GM18861 (cell line): ENCODE measurements at regions not wholly inside any gene's neighbourhood (a gene's known extent, or its start where the extent isn't known, plus 50 kb on each side); places are given as distances from the start of the nearest gene placed in this dataset.

Experiments
- ATAC-seq: cut with Tn5 transposase; IDR thresholded peaks from one replicate; pipeline ENCODE4 v1.9.1; 2021; ENCODE audit not compliant: unreplicated experiment

GRCh38 chr4:54359919-54360650, 131.0 kb downstream of the PDGFRA start:
- no peak for ATAC-seq

DNA sequence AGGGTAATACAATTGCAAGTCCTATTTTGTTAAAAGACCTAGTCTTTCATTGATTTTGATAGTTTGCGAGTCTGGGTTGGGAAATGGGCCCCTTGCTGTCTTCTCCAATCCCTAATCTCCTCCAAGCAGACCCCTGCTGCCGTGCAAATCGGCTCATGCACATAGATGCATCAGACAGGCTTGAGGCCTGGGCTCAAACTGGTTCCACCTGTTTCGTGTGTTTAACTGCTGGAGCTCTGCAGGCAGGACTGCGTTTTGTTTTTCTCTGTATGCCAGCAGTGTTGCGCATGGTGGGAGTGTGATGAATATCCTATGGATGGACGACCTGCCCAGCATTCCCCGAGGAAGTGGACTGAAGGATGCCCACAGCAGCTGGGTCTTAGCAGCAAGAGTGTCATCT, 133.9 kb downstream of the PDGFRA start:
- no peak for ATAC-seq

DNA sequence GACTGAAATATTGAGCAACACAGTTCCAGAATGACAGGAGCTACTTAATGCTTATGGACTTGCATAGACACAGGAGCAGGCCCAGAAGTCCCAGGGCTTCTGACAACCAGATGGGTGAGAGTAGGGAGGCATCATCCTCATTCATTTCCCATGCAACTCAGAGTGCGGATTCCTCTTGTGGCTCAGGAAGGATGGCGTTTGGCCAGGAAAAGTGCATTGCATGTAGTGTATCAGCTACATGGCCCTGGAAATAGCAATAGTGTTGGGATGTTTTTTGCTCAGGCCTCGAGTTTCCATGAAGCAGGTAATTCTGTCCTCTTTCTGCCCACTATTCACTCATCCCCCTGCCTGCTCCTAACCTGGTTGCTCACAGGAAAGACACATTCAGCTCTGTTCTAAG, 136.6 kb downstream of the PDGFRA start:
- no peak for ATAC-seq

DNA sequence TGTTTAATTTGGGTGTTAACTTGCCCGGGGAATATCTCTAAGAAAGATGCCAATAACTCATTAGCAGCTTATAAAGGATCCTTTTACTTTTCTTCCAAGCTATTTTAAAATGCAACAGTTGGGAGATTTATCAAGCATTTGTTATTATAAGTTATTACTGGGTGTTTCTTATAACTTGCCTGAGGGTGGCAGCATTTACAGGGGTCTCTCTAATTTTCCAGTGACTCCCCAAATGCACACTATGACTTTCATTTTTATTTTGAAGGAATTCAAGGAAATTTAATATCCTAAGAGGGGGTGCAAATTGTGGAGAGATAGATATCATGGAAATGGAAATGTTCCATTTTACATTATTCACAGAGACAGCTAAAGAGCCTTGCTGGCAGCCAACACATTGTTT, 138.0 kb downstream of the PDGFRA start:
- no peak for ATAC-seq

DNA sequence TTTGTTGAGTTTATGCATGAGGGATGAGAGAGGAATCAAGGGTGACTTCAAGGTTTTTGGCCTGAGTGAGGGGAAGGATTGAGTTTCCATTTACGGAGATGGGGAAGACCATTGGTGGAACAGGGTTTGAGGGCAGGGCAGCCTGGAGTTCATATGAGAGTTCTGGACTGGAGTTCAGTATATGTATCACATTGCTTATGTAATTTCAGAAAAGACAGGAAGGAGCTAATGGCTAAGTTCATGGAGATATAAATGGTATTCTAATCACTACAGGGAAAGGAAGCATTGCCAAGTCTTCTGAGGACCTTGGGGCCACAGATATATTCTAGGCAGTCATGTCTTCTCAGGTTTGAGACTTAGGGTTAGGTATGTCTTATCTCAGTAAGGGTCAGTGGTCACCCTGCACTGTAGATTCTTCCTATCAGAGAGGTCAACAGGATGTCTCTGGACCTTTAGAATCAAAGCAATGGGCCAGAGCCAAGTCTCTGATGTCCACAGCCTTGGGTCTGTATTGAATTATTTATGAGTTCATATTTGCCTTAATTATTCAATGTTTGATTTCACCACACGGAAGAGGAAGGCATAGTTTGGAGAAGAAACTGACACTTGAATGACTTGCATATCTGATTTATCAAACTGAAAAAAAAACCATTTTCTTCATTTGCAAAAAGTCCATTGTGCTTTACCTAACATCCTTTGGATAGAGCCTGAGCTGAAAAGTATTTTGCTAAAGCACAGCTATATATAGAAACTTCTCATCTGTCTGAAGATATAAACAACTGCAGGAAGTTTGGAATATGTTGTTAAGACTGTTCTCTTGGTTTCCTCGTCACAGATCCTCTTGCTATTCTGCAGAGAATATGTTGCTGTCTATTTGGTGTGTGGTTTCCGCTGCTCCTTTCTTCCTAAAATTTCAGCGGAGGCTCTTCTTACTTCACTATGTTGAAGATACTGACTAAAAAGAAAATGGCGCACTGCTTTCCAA, 139.5 kb downstream of the PDGFRA start:
- no peak for ATAC-seq

GRCh38 chr4:54371173-54371572, 142.1 kb downstream of the PDGFRA start:
- ATAC-seq: no peak

DNA sequence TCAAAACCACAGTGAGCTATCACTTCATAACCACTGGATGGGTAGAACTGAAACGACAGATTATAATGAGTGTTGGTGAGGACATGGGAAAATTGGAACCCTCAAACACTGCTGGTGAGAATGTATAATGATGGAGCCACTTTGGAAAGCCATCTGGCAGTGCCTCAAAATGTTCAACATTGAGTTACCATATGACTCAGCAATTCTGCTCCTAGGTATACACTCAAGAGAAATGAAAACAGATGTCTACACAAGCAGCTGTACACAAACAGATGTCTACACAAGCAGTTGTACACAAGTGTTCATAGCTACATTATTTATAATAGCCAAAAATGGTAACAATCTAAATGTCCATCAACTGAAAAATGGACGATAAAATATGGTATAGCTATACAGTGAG, 143.9 kb downstream of the PDGFRA start:
- no peak for ATAC-seq

GRCh38 chr4:54373718-54374210, 144.7 kb downstream of the PDGFRA start:
- no peak for ATAC-seq

DNA sequence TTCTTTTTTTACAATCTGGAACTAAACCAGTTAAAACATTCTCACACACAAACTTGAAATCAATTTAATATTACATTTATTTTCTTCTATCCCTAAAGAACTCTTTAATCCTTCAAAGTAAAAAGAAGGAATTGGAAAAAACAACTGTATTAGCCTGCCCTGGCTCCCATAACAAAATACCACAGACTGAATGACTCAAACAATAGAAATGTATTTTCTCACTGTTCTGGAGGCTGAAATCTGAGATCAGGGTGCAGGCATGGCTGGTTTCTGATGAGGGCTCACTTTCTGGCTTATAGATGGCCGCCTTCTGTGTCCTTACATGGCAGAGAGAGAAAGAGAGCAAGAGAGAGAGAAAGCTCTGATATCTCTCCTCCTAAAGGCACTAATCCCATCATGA, 149.4 kb downstream of the PDGFRA start:
- no peak for ATAC-seq

- ATAC-seq: no peak
These were observed 155.1 kb downstream of the PDGFRA start for GRCh38 chr4:54384152-54384551.

DNA sequence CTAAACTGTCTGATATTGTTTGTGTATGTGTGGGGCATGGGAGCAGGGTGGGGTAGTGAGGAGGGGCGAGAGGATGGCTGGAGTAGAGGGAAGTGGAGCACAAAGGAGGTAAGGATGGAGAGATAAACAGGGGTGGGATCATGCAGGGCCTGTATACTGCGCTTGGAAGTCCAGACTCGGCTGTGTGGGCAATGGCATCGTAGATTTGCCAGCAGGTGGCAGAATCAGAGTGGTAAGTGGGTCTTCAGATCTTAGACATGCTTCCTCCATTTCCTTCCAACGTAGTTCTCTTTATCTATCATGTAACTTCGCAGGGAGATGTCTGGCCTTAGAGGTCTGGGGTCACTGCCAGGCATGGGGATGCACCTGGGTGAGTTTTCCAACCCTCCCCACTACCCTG, 155.5 kb downstream of the PDGFRA start:
- no peak for ATAC-seq

- no peak for ATAC-seq
These were observed 157.1 kb downstream of the PDGFRA start for GRCh38 chr4:54386042-54386669.

- no peak for ATAC-seq
These were observed 157.6 kb downstream of the PDGFRA start for GRCh38 chr4:54386693-54387092.

DNA sequence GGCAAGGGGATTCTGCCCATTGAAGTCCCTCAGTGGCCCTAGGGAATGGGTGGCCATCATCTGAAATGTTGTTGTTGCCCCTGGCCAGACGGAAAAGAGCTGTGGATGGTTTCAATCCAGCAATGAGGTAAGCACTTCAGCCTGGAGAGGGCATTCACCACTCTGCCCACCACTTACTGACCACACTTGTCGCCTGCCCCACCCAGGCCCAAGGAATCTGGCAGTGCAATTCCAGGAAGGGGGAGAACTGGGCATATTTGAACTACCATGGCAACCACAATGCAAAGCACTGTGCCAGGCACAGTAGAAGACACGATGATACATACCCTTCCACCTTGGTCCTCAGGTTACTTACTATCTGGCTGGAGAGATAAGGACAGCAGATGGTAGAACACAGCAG, 161.6 kb downstream of the PDGFRA start:
- ATAC-seq: no peak

DNA sequence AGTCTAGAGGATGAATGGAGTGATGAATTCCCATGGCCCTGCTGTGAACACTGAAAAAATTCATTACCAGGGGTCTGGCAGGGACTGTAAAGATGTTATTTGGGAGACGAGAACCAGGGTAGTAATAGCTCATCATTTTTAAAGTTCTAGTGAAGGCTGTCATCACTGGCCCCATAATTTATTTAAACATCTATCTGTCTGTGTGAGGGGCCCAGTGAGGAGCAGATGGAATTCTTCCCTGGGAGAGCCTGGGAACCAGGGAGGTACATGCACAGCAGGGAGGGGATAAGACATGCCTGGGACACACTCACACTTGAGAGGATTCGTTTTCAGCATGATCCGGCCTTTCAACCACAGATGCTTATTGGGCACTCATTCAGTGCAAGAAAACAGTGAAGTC, 162.0 kb downstream of the PDGFRA start:
- ATAC-seq: no peak

DNA sequence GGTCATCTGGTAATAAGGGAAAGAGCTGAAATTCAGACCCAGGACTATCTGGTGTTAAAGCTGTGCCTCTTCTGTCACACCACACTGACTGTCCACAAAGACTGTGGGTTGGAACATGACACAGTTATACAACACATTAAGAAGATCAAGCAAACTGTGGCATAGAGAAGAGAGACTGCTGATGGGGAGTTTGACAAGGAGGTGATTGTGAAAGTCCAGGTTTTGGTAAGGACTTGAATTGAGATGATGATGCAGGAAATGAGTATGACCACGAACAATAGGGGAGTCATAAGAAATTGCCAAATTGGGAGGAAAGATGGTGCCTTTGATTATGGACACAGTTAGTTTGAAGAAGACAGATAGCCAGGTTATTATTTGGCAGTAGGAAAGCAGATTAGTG, 163.4 kb downstream of the PDGFRA start:
- no peak for ATAC-seq

- ATAC-seq: no peak
These were observed 164.2 kb downstream of the PDGFRA start for GRCh38 chr4:54393243-54393642.

GRCh38 chr4:54395013-54395527, 166.0 kb downstream of the PDGFRA start:
- no peak for ATAC-seq

GRCh38 chr4:54400188-54400587, 171.1 kb downstream of the PDGFRA start:
- no peak for ATAC-seq

GRCh38 chr4:54400802-54401201, 171.7 kb downstream of the PDGFRA start:
- no peak for ATAC-seq

GRCh38 chr4:54402880-54403480, 173.9 kb downstream of the PDGFRA start:
- ATAC-seq: no peak
